Amygdala (tissue), 56 donors: ENCODE measurements at regions not wholly inside any gene's neighbourhood (a gene's known extent, or its start where the extent isn't known, plus 50 kb on each side); places are given as distances from the start of the nearest gene placed in this dataset.
"Not testable (repeated sequence)": the region's sequence is repeated elsewhere in the genome, so short reads cannot be mapped to it uniquely, and the experiment has no call there.

Experiments used
- DNase-seq, 56 donors: peaks; one replicate each; lab custom pipeline; 2025; lab: John Stamatoyannopoulos, UW

DNA sequence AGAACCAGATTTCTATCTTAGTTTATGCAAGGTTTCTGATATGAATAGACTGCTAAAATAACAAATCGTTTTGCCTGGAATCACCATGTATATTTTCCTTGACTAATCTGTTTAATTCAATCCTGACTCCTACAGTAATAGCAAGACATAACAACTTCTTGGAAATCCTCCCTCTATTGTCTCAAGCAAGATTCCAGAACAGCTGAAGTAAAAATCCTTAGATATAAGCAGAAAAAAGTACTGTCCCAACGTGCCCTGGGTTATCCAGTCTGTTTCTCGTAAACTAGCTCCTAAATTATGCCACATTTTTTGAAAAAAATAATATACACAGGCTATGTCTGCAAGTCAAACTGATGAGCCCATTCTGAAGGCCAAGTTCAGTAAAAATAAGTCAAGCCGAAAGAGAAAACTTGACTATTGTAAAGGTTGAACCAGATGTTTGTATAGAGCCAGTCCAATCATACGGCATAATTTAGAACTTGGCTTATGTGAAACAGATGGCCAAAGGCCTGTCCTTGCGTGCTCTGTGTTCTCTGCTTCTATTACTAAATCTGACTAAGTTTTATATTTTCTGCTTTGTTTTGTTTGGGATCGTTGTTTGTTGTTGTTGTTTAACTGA lies 341.6 kb upstream of the NRSN1 start:
- DNase-seq, result no peak

DNA sequence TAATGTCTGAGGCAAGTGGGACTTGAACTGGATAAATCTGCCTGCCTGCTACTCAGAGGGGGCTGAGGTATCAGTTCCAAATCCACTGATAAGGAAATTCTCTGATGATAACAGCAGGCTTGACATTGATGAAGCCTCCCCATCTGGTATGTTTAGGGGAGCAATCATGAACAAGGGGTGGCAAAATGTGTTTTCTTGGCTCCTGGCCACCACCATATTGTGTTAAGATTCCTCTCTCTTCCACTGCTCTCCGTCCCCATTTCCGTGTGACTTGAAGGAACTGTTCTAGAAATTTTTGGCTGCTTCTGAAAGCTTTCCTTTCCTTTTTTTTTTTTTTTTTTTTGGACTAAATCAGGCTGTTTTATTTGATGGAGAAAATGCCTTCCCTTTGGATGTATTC lies 335.3 kb upstream of the NRSN1 start:
- no peak for DNase-seq

DNA sequence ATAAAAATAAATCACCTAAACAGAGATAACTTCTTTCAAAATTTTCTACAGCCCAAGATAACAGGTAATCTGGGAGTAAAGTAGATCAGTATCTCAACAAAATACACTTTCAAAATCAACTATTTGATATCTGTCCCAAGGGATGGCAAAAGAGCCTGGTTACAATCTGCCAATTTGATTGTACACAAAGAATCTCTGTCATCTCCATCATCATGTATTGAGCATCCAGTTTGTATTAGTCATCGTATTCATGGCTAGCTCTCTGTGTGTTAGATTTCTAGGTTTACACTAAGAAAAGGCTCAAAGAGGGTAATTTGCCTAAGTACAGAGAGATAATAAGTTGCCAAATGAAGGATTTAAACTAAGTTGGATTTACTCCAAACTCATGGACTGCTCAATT lies 329.0 kb upstream of the NRSN1 start:
- no peak for DNase-seq

DNA sequence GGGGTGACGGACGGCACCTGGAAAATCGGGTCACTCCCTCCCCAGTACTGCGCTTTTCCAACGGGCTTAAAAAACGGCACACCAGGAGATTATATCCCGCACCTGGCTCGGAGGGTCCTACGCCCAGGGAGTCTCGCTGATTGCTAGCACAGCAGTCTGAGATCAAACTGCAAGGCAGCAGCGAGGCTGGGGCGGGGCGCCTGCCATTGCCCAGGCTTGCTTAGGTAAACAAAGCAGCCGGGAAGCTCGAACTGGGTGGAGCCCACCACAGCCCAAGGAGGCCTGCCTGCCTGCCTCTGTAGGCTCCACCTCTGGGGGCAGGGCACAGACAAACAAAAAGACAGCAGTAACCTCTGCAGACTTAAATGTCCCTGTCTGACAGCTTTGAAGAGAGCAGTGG lies 321.7 kb upstream of the NRSN1 start:
- not testable (repeated sequence) for DNase-seq

DNA sequence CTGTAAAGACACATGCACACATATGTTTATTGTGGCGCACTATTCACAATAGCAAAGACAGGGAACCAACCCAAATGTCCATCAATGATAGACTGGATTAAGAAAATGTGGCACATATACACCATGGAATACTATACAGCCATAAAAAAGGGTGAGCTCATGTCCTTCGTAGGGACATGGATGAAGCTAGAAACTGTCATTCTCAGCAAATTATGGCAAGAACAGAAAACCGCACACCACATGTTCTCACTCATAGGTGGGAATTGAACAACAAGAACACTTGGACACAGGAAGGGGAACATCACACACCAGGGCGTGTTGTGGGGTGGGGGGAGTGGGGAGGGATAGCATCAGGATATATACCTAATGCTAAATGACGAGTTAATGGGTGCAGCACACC lies 304.9 kb upstream of the NRSN1 start:
- not testable (repeated sequence) for DNase-seq

DNA sequence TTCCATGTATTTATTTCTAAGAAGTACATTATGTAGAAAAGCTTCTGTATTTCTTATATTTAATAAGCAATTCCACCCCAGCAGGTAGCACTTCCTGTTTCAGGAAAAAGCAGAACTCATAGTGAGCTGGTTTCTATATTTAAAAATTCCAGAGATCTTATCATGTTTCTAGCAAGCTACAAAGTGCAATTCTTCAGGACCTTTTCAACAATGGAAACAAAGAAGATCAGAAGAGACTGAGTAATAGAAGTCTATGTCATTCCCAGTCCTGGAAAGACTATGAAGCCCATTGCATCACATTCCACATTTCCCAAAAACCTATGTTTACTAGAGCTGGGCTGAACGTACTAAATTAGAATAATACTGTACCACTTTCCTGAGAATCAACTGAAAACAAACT lies 302.6 kb upstream of the NRSN1 start:
- no peak for DNase-seq

DNA sequence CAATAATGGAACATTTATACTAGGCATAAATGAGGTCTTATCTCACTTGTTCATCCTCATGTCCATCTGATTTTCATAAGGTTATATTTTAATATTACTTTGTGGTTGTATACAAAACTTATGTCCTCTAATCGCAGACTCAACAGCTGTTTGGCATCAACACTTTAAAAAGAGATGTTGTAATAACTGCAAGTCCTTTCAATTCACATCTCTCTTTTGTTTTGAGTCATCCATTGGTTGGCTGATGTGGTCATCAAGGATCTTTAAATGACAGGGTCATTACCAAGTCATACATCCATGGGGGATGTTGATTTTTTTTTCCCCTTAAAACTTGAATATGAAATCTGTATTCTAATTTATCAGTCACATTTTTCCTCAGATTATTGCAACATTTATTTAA lies 299.4 kb upstream of the NRSN1 start:
- no peak for DNase-seq

DNA sequence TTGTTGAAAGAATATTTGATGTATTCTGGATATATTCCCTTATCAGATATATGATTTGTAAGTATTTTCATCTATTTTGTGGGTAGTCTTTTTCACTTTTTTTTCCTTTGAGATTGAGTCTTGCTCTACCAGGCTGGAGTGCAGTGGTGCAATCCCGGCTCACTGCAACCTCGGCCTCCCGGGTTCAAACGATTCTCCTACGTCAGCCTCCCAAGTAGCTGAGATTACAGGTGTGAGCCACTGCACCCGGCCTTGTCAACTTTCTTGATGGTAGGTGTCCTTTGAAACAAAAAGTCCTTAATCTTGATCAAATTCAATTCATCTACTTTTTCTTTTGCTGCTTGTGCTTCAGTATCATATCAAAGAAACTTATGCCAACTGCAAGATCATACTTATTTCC lies 297.2 kb upstream of the NRSN1 start:
- DNase-seq, result no peak

DNA sequence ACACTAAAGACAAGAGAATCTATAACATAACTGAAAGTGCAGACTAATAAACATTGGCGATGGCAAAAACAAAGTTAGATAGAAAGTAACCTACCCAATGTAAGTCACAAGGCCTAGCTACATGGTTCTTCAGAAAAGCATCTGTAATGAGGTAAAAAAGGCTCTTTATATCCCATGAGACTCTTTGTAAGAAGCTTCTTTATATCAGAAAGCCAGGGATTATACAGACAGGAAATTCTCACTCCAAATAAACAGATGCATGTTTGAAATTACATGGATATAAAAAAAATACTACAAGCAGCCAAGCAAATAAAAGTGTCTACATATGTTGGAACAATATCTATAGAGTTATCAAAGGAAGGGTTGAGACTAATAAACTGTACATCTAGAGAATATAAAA lies 284.9 kb upstream of the NRSN1 start:
- DNase-seq, result no peak

DNA sequence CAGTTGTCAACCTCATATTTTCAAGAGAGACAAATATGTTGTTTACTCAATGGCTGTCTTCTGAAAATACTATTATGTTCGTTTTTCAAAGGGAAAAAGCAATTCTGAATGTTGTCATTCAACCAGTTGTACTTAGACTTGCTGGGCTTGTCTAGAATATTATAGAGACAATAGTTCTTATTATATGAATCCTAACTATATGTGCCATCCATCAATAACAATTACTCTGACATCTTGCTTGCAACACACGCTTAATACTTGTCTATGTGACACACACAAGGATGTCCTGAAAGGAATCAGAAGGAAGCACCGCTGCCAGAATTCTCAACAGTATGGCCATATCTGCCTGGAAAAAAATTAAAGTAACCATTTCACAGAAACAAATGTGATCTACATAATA lies 283.3 kb upstream of the NRSN1 start:
- no peak for DNase-seq

DNA sequence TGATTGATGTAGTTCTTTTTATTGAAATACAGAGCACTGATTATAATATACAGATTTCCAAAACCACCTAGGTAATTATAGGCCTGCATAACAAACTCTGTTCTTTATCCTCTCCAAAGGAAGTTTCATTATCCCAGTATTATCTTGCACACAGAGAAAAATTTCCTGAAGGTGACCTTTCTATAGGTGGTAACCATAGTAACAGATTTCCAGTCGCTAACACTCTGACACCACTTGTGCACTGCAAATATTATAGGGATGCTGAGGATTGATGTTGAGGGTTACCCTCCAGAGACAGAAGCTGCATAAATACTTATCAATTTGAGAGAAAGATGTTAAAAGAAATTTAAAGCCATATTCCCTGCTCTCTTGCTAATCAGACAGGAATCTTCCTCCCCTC lies 274.5 kb upstream of the NRSN1 start:
- no peak for DNase-seq

DNA sequence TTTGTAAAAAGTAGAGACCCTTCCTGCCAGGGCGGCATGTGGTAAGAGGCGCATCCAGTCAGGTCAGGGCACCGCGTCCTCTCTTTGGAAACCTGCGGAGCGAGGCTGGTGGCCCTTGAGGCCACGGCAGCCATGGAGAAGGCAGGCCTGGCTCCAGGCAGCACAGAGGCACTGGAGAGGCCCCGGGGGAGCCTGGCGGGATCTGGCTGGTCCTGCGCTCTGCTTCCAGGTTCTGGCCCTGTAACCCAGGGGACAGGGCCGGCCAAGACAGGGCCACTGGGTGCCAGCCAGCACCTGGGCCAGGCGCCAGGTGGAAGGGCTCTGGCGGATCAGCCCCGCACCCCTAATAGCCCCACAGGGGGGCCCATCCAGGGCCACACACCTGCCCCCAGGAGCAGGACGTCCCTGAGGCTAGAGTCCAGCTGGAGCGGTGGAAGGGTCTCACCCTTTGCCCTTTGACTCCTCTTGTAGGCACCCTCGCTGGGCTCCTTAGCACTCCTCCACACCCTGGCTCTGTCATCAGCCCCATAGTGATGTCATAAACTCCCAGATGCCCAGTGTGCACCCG lies 272.4 kb upstream of the NRSN1 start:
- not testable (repeated sequence) for DNase-seq

DNA sequence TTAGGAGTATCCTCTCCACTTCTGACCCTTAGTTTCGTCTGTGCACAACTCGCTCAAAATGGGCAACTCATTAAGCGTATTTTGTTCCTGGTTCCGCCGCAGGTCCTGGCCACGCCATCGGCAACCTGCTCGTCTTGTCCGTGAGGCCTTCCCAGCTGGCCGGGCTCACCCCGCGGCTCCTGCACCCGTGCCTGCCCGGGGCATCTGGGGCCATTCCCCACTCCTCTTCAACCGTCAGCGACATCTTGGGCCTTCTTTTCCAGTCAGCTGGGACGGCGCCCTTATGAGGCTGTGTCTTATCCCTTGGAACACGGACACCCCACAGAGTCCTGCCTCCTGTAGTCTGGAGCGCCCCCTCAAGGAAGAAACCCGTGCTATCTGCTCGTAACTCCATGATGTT lies 271.9 kb upstream of the NRSN1 start:
- DNase-seq, result not testable (repeated sequence)

DNA sequence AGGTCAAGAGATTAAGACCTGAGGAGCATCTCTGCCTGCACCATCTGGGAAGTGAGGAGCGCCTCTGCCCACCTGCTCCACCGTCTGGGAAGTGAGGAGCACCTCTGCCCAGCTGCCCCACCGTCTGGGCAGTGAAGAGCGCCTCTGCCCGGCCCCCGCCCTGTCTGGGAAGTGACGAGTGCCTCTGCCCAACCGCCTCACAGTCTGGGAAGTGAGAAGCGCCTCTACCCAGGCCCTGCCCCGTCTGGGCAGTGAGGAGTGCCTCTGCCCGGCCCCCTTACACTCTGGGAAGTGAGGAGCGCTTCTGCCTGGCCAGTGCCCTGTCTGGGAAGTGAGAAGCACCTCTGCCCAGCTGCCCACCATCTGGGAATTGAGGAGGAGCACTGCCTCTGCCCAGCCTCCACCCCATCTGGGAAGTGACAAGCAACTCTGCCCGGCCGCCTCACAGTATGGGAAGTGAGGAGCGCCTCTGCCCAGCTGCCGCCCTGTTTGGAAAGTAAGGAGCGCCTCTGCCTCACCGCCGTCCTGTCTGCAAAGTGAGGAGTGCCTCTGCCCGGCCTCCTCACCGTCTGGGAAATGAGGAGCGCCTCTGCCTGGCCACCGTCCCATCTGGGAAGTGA lies 270.4 kb upstream of the NRSN1 start:
- no peak for DNase-seq

DNA sequence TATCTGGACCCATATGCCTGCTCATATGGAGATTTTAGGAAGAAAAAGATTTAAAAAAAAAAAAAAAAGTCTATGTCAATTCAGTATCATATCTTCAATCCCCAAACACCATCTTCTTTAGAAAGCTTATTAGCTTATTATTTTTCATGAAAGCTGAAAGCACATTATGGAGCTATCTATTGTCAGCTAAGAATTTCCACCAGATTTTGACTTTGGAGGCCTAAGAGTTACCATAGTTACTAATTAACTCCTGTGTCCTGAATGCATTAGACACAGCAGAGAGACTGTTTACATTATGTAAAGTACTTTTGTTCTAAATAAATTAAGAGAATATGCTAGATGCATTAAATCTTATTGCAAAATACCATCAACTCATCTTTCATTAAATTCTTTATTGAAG lies 255.5 kb upstream of the NRSN1 start:
- no peak for DNase-seq

DNA sequence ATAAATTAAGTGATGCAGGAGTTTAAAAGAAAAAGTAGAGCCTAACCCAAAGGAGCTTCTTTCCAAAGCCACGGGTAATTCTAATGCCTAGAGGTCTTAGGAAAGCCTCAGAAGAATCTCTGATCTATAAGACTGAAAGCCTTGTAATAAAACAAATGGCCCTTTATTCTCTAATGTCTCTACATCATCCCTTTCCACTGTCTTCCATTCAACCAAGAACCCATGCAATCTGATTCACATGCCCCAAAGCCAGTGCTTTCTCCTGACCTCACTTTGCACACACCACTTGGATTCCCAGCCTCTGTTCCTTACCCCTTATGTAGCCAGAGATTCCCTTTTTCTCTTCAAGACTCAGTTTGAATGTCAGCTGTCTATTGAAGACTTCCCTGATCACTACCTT lies 252.9 kb upstream of the NRSN1 start:
- DNase-seq, result no peak

DNA sequence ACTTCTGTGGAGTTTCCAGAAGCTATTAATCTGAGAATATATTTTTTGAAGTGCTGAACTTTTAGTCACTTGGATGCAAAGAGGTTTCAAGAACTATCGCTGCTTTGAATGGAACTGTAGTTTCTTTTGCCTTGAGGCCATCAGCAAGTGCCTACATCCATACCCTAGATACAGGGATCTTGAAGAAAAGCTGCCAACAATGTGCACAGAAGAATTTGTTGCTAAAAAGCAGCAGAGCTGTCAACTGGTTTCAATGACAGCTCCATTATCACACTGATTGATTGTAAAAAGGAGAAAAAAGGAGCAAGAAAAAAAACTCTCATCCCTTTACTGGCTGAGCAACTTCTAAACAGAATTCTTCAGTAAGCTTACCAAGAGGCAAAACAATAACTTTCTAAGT lies 251.0 kb upstream of the NRSN1 start:
- DNase-seq, result no peak

DNA sequence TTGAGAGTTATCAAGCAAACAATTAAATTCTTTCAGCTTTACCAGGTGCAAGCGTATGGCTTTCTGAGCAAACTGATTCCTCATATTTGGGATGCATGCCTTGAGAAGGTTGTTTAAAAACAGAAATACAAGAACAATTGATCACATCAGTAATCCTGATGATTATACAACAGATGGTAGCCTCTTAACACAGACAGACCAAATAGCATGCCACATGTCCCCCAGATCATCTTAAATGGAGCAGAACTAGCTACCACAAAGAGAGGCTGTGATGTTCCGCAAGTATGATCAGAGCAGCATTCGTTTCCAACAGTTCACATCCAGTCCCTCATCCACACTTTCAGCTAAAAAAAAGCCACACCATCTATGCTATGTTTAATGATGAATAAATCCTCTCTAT lies 246.2 kb upstream of the NRSN1 start:
- DNase-seq, result no peak

DNA sequence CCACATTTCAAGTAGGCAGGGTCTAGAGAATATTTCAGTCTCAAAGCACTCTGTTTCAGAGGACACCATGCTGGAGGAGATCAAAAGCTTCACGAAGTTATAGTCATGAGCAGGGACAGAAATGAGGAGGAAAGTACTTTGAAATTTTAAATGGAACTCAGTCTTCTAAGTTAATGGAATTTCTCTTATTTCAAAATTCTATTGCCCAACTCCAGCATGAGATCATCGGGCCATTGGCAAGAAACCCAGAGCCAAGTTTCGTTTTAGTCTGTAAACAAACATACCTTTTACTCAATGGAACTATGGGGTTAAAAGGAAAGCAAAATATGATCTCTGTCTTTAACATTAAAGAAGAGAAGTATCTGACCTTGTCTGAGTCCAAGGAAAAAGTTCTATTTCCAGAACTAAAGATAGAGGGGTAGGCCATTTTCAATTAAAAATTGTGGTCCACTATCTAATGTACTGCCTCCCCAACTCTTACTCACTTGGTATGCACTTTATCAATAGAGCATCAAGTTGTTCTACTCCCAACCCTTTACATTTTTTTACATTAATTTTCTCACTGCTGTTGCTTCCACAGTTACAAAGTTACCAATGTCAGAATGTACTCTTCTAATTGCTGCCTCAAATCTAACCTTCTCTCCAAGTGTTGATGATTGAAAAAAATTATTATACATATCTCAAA lies 235.3 kb upstream of the NRSN1 start:
- DNase-seq, result no peak

DNA sequence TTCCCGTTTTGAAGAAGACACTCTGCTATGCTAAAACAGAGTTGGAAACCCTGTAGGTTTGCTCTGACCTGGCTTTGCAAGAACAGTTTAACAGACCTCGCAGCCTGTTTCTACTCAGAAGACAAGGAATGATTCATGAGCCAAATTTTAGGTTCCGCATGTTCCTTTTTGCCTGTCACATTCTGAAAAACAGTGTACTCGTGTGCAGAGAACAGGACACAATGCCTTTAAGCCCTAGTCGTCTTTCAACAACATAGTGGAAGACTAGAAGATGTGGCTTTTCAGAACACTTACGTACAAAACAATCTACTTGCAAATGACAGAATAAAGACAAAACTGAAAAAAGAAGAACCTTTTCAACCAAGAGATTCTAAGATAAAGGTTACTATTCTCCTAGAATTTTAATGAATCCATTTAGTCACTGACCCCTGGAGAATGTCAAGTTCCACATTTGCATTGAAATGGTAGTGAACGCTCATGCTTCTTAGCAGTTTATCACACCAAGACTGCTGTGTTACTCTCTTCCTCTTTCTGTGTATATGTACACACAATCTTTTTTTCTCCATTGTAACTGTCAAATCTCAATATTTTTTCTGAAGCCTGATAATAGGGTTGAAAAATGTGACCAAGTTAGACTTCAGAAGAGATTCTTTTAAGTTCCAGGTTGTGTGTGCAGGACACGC lies 220.7 kb upstream of the NRSN1 start:
- no peak for DNase-seq

DNA sequence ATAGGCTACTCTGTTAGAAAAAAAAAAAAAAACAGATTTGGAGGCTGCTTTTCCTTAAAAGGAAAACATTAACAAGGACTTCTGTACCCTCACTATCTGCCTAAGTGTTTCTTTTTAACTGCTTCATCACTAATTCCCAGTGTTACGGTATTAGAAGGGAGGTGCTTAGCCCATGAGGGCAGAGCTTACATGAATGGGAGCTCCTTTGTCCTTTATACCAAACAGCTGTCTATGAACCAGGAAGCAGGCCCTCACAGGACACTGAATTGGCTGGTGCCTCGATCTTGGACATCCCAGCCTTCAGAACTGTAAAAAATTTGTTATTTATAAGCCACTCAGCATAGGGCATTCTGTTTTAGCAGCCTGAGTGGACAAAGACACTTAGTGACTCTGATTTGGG lies 215.6 kb upstream of the NRSN1 start:
- DNase-seq, result no peak
